Spleen (tissue), 7 donors: ENCODE measurements at regions not wholly inside any gene's neighbourhood (a gene's known extent, or its start where the extent isn't known, plus 50 kb on each side); places are given as distances from the start of the nearest gene placed in this dataset.

ENCODE experiments used
- CTCF ChIP-seq, 11 experiments: fragments of 200-600 bp in 7 of 11; fragments of 450-650 bp in 4 of 11; sonication (generic) in 4 of 11; IDR thresholded peaks in 8 of 11; conservative IDR thresholded peaks in 3 of 11; 1 replicate in 7 of 11; 2 replicates in 4 of 11; pipeline versions ENCODE4 v1.4.0 to v1.8.0; 2016 to 2021; ENCODE audit warnings: antibody characterized with exemption in 11 of 11, inconsistent platforms in 4 of 11, mild to moderate bottlenecking in 1 of 11
- POLR2A ChIP-seq, 3 donors: fragments of 450-650 bp; IDR thresholded peaks; one replicate each; pipeline ENCODE4 v1.5.1; 2017; ENCODE audit warnings: antibody characterized with exemption in 3 of 3, mild to moderate bottlenecking in 1 of 3
- POLR2AphosphoS5 ChIP-seq, 3 donors: sonication (generic); formaldehyde crosslinking; IDR thresholded peaks; one replicate each; pipeline ENCODE4 v1.5.1; 2017; ENCODE audit warnings: antibody characterized with exemption in 3 of 3
- donor health status: DM: no; HTN: no; CAD: no; lungs with moderate emphysema.
- donor health status: DM: no; HTN: no; CAD: no.
- donor health status: DM: no; HTN: no; CAD: no.

DNA sequence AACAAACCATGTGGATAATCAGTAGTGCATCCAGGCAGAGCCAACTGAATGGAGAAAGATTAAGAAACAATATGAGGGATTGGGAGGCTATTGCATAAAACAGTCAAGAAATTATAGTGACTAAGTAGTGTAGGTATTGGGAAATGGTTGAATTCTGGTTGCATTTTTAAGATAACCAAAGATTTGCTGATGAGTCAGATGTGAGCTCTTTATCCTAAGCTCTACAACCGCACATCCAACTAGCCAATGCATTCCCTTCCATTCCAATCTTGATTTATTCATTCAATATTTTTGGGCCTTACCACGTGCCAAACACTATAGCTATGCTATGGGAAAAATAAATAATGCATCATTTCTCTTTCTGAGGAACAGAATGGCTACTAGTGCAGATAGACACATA, 524.5 kb upstream of the RGMB start:
- TF ChIP-seq CTCF (IDR thresholded peaks at IDR 0.05 in 8 of 11, conservative IDR thresholded peaks at IDR 0.05 in 3 of 11) (no peak), POLR2AphosphoS5 (IDR thresholded peaks at IDR 0.05) (no peak), POLR2A (IDR thresholded peaks at IDR 0.05) (no peak)
